Activated naive CD4-positive, alpha-beta T cell treated with anti-CD3 and anti-CD28 coated beads, Interleukin-2, amount 50 U/mL, for 72 hours (primary cell): ENCODE measurements at regions not wholly inside any gene's neighbourhood (a gene's known extent, or its start where the extent isn't known, plus 50 kb on each side); places are given as distances from the start of the nearest gene placed in this dataset.

Experiments used
- ATAC-seq, 2 donors: fragments of 150-1000 bp; cut with Tn5 transposase; 2 replicates each; pipeline ENCODE4 v1.10.0; 2021; ENCODE audit warnings: mild to moderate bottlenecking in 2 of 2, moderate library complexity in 2 of 2
- DNase-seq, 2 donors: peaks; one replicate each; pipeline ENCODE4 v3.0.0; 2021 to 2022; ENCODE audit warnings: low spot score in 2 of 2
- H3K27ac Mint-ChIP-seq, 2 donors: one replicate each; pipeline ENCODE4 v1.8.0; 2022; ENCODE audit warnings: mild to moderate bottlenecking in 2 of 2, mixed read lengths in 2 of 2
- H3K36me3 Mint-ChIP-seq, 2 donors: one replicate each; pipeline ENCODE4 v1.8.0; 2022; ENCODE audit warnings: mixed read lengths in 2 of 2
- H3K9me3 Mint-ChIP-seq, 2 donors: one replicate each; pipeline ENCODE4 v1.8.0; 2022; ENCODE audit warnings: mixed read lengths in 2 of 2

- ATAC-seq (peak; percentile 20 to 40), DNase-seq (peak in 1 of 2 donors; percentile 8)
- H3K9me3 Mint-ChIP-seq = no peaks in the 10 kb centered on the region
- no peaks in the 10 kb centered on the region for H3K36me3 Mint-ChIP-seq
- H3K27ac Mint-ChIP-seq = peak overlapping the region; percentile 39 to 92
These were observed 63.5 kb downstream of the ENC1 start for GRCh38 chr5:74576941-74577456.

GRCh38 chr5:74575741-74576538 is 64.6 kb downstream of the ENC1 start:
- Mint-ChIP-seq H3K27ac (peak overlapping the region; percentile 92 to 96), H3K36me3 (peaks cover 0 to 10% of the 10 kb centered on the region in 2 donors), H3K9me3 (peaks cover 0 to 5% of the 10 kb centered on the region in 2 donors)
- DNase-seq (peak in 1 of 2 donors; percentile 35), ATAC-seq (peak; percentile 59 to 71)

GRCh38 chr5:74570250-74570649 is 70.3 kb downstream of the ENC1 start:
- peaks cover 4 to 15% of the 10 kb centered on the region in 2 donors for H3K9me3 Mint-ChIP-seq
- no peak for DNase-seq
- ATAC-seq = peak; percentile 54 to 71
- peaks cover 0 to 21% of the 10 kb centered on the region in 2 donors for H3K36me3 Mint-ChIP-seq
- H3K27ac Mint-ChIP-seq = no peak overlapping the region

- Mint-ChIP-seq H3K27ac (no peak overlapping the region), H3K36me3 (peaks cover 0 to 21% of the 10 kb centered on the region in 2 donors), H3K9me3 (peaks cover 4 to 15% of the 10 kb centered on the region in 2 donors)
- DNase-seq (no peak), ATAC-seq (no peak)
These were observed 73.0 kb downstream of the ENC1 start for GRCh38 chr5:74567411-74567995.

GRCh38 chr5:74562122-74562521 is 78.4 kb downstream of the ENC1 start:
- DNase-seq (no peak), ATAC-seq (no peak)
- Mint-ChIP-seq H3K36me3 (no peaks in the 10 kb centered on the region), H3K9me3 (no peaks in the 10 kb centered on the region), H3K27ac (no peak overlapping the region)

GRCh38 chr5:74560245-74560644 is 80.3 kb downstream of the ENC1 start:
- DNase-seq = no peak
- ATAC-seq = no peak
- Mint-ChIP-seq H3K27ac (no peak overlapping the region), H3K9me3 (no peaks in the 10 kb centered on the region), H3K36me3 (no peaks in the 10 kb centered on the region)

- no peak for ATAC-seq
- no peak for DNase-seq
- H3K36me3 Mint-ChIP-seq = peaks cover 0 to 7% of the 10 kb centered on the region in 2 donors
- no peak overlapping the region for H3K27ac Mint-ChIP-seq
- peaks cover 0 to 8% of the 10 kb centered on the region in 2 donors for H3K9me3 Mint-ChIP-seq
These were observed 83.6 kb downstream of the ENC1 start for GRCh38 chr5:74556631-74557595.

GRCh38 chr5:74556006-74556405 is 84.5 kb downstream of the ENC1 start:
- H3K9me3 Mint-ChIP-seq = peaks cover 0 to 8% of the 10 kb centered on the region in 2 donors
- ATAC-seq (no peak), DNase-seq (no peak)
- H3K27ac Mint-ChIP-seq = no peak overlapping the region
- H3K36me3 Mint-ChIP-seq = peaks cover 0 to 7% of the 10 kb centered on the region in 2 donors

- H3K36me3 Mint-ChIP-seq = peaks cover 0 to 7% of the 10 kb centered on the region in 2 donors
- no peak overlapping the region for H3K27ac Mint-ChIP-seq
- DNase-seq (no peak), ATAC-seq (no peak)
- H3K9me3 Mint-ChIP-seq = peaks cover 0 to 8% of the 10 kb centered on the region in 2 donors
These were observed 88.4 kb downstream of the ENC1 start for GRCh38 chr5:74552101-74552500.

- Mint-ChIP-seq H3K36me3 (peaks cover 0 to 7% of the 10 kb centered on the region in 2 donors), H3K27ac (no peak overlapping the region), H3K9me3 (peaks cover 0 to 8% of the 10 kb centered on the region in 2 donors)
- DNase-seq (no peak), ATAC-seq (no peak)
These were observed 89.6 kb downstream of the ENC1 start for GRCh38 chr5:74550927-74551326.

GRCh38 chr5:74549384-74549783 is 91.1 kb downstream of the ENC1 start:
- peaks cover 0 to 8% of the 10 kb centered on the region in 2 donors for H3K9me3 Mint-ChIP-seq
- H3K27ac Mint-ChIP-seq = no peak overlapping the region
- ATAC-seq (no peak), DNase-seq (no peak)
- H3K36me3 Mint-ChIP-seq = peaks cover 0 to 7% of the 10 kb centered on the region in 2 donors

GRCh38 chr5:74546796-74547195 is 93.7 kb downstream of the ENC1 start:
- DNase-seq = no peak
- Mint-ChIP-seq H3K36me3 (no peaks in the 10 kb centered on the region), H3K9me3 (no peaks in the 10 kb centered on the region), H3K27ac (no peak overlapping the region)
- no peak for ATAC-seq

GRCh38 chr5:74544811-74545210 is 95.7 kb downstream of the ENC1 start:
- no peaks in the 10 kb centered on the region for H3K36me3 Mint-ChIP-seq
- no peaks in the 10 kb centered on the region for H3K9me3 Mint-ChIP-seq
- ATAC-seq = no peak
- no peak for DNase-seq
- H3K27ac Mint-ChIP-seq = no peak overlapping the region

GRCh38 chr5:74543162-74543995 is 97.1 kb downstream of the ENC1 start:
- Mint-ChIP-seq H3K27ac (no peak overlapping the region), H3K9me3 (no peaks in the 10 kb centered on the region), H3K36me3 (no peaks in the 10 kb centered on the region)
- ATAC-seq (no peak), DNase-seq (no peak)

- Mint-ChIP-seq H3K9me3 (no peaks in the 10 kb centered on the region), H3K36me3 (no peaks in the 10 kb centered on the region), H3K27ac (no peak overlapping the region)
- DNase-seq (no peak), ATAC-seq (no peak)
These were observed 98.0 kb downstream of the ENC1 start for GRCh38 chr5:74542482-74542881.

GRCh38 chr5:74541381-74541781 is 99.1 kb downstream of the ENC1 start:
- ATAC-seq = no peak
- H3K9me3 Mint-ChIP-seq = no peaks in the 10 kb centered on the region
- H3K27ac Mint-ChIP-seq = no peak overlapping the region
- DNase-seq = no peak
- H3K36me3 Mint-ChIP-seq = no peaks in the 10 kb centered on the region
